ENCODE measurements at regions not wholly inside any gene's neighbourhood (a gene's known extent, or its start where the extent isn't known, plus 50 kb on each side); places are given as distances from the start of the nearest gene placed in this dataset.
A peak's percentile ranks its signal among the peaks of the same experiment; 100 is the strongest.

- TF ChIP-seq RARG (CRISPR knock-in tag; IDR thresholded peaks at IDR 0.05; ENCODE audit: low read depth) (0 out of 2 replicates have a peak, but pooled peaks have one; percentile 36), POLR2AphosphoS5 (IDR thresholded peaks at IDR 0.05; ENCODE audit: low read depth, low read length) (peak; percentile 20; the same call in 1 of the 2 replicates), RFXANK (CRISPR knock-in tag; IDR thresholded peaks at IDR 0.05) (no peak), HNF4A (CRISPR knock-in tag; IDR thresholded peaks at IDR 0.05) (peak; percentile 66; the same call in 1 of the 2 replicates), DR1 (CRISPR knock-in tag; IDR thresholded peaks at IDR 0.05) (no peak; the same call in 1 of the 2 replicates), HMG20B (CRISPR knock-in tag; conservative IDR thresholded peaks at IDR 0.05) (peak; percentile 100), SMARCC2 (IDR thresholded peaks at IDR 0.05) (no peak), PRDM4 (CRISPR knock-in tag; IDR thresholded peaks at IDR 0.05; ENCODE audit: borderline replicate concordance) (no peak), THAP9 (CRISPR knock-in tag; IDR thresholded peaks at IDR 0.05; ENCODE audit: borderline replicate concordance) (peak; percentile 61; the same call in 1 of the 2 replicates), DMTF1 (CRISPR knock-in tag; IDR thresholded peaks at IDR 0.05) (no peak), E2F1 (CRISPR knock-in tag; IDR thresholded peaks at IDR 0.05) (no peak), ESRRA (CRISPR knock-in tag; IDR thresholded peaks at IDR 0.05; ENCODE audit: low read depth) (no peak), ZSCAN5A (CRISPR knock-in tag; IDR thresholded peaks at IDR 0.05; ENCODE audit: borderline replicate concordance) (peak; percentile 59; the same call in 1 of the 2 replicates), NFKB2 (CRISPR knock-in tag; IDR thresholded peaks at IDR 0.05; ENCODE audit: borderline replicate concordance) (no peak), ZMYM4 (CRISPR knock-in tag; IDR thresholded peaks at IDR 0.05) (peak; percentile 91), ZNF317 (CRISPR knock-in tag; IDR thresholded peaks at IDR 0.05) (no peak), ZNF674 (CRISPR knock-in tag; IDR thresholded peaks at IDR 0.05; ENCODE audit: low read depth) (no peak)
Measured at GRCh38 chr9:115944166-115944948, 209.2 kb upstream of the PAPPA start (continued).
